ENCODE measurements at regions not wholly inside any gene's neighbourhood (a gene's known extent, or its start where the extent isn't known, plus 50 kb on each side); places are given as distances from the start of the nearest gene placed in this dataset.

GRCh38 chr4:32909053-32909452 lies 2188.9 kb downstream of the PCDH7 start:
- no peak for DNase-seq (ENCODE audit: extremely low spot score)
- ChIA-PET POLR2A (no interaction called here), CTCF (interaction anchor here (0.9 kb wide), 1 partner anchor 9 kb away, joined by 3 read pairs; no protein-coding TSS in a partner anchor)
- TF ChIP-seq CTCF (IDR thresholded peaks at IDR 0.05; ENCODE audit: control extremely low read depth, extremely low read depth, low read depth, missing control alignments) = no peak

- TF ChIP-seq CTCF (IDR thresholded peaks at IDR 0.05; ENCODE audit: control extremely low read depth, extremely low read depth, low read depth, missing control alignments) = no peak
- POLR2A ChIA-PET = no interaction called here
These were observed 2189.6 kb downstream of the PCDH7 start for GRCh38 chr4:32909736-32910135.

GRCh38 chr4:32917586-32917985 lies 2197.4 kb downstream of the PCDH7 start:
- CTCF ChIA-PET = no interaction called here
- DNase-seq (ENCODE audit: extremely low spot score) = no peak
- no peak for TF ChIP-seq CTCF (IDR thresholded peaks at IDR 0.05; ENCODE audit: control extremely low read depth, extremely low read depth, low read depth, missing control alignments)
- POLR2A ChIA-PET = no interaction called here

More at GRCh38 chr4:32909736-32910135, 2189.6 kb downstream of the PCDH7 start:
- CTCF ChIA-PET = interaction anchor here (0.9 kb wide), 1 partner anchor 10 kb away, joined by 3 read pairs; no protein-coding TSS in a partner anchor
- DNase-seq (ENCODE audit: extremely low spot score) = no peak

- no peak for TF ChIP-seq CTCF (IDR thresholded peaks at IDR 0.05; ENCODE audit: control extremely low read depth, extremely low read depth, low read depth, missing control alignments)
- POLR2A ChIA-PET = no interaction called here
- CTCF ChIA-PET = interaction anchor here (1.3 to 1.5 kb wide), 2 partner anchors 9 to 64 kb away, joined by 3 to 5 read pairs; no protein-coding TSS in a partner anchor
- no peak for DNase-seq (ENCODE audit: extremely low spot score)
These were observed 2209.9 kb downstream of the PCDH7 start for GRCh38 chr4:32929796-32930699.

- CTCF ChIA-PET = interaction anchor here (1.3 to 1.5 kb wide), 2 partner anchors 9 to 64 kb away, joined by 3 to 5 read pairs; no protein-coding TSS in a partner anchor
These were observed 2210.5 kb downstream of the PCDH7 start for GRCh38 chr4:32930700-32931099.

GRCh38 chr4:32931475-32931874 lies 2211.3 kb downstream of the PCDH7 start:
- no peak for DNase-seq (ENCODE audit: extremely low spot score)
- ChIA-PET CTCF (interaction anchor here (1.5 kb wide), 1 partner anchor 63 kb away, joined by 3 read pairs; no protein-coding TSS in a partner anchor), POLR2A (no interaction called here)
- no peak for TF ChIP-seq CTCF (IDR thresholded peaks at IDR 0.05; ENCODE audit: control extremely low read depth, extremely low read depth, low read depth, missing control alignments)

More at GRCh38 chr4:32930700-32931099, 2210.5 kb downstream of the PCDH7 start:
- DNase-seq (ENCODE audit: extremely low spot score) = no peak
- TF ChIP-seq CTCF (IDR thresholded peaks at IDR 0.05; ENCODE audit: control extremely low read depth, extremely low read depth, low read depth, missing control alignments) = no peak
- POLR2A ChIA-PET = no interaction called here
